ENCODE measurements at regions not wholly inside any gene's neighbourhood (a gene's known extent, or its start where the extent isn't known, plus 50 kb on each side); places are given as distances from the start of the nearest gene placed in this dataset.

DNA sequence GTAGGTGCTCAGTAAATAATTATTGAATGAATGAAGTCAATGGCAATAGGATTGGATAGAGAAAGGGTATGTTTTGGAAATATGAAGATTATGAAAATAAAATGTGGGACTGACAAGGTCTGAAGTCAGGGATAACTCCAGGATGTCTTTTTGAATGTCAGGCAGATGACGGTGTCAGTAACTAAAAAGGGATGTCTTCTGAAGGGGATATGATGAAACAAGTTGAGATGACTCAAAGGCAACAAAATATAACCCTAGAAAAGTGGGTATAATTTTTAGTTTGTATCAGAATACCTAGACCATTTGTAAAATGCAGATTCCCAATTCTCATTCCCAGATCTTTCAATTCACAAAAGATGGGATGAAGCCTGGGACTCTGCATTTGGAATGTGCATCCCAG is 257.3 kb upstream of the SGK1 start:
- TF ChIP-seq EZH2phosphoT487 (IDR thresholded peaks at IDR 0.05; ENCODE audit: insufficient read depth, low read depth) (no peak), EZH2 (IDR thresholded peaks at IDR 0.05; ENCODE audit: insufficient read depth, poor library complexity, severe bottlenecking) (no peak)
